Hippocampal formation (tissue), 2 donors: ENCODE measurements at regions not wholly inside any gene's neighbourhood (a gene's known extent, or its start where the extent isn't known, plus 50 kb on each side); places are given as distances from the start of the nearest gene placed in this dataset.
"Not testable (repeated sequence)": the region's sequence is repeated elsewhere in the genome, so short reads cannot be mapped to it uniquely, and the experiment has no call there.

Source experiments
- DNase-seq, 2 donors: peaks; one replicate each; lab custom pipeline; 2025; lab: John Stamatoyannopoulos, UW

GRCh38 chrX:116290359-116290758 lies 119.8 kb downstream of the AGTR2 start:
- DNase-seq = no peak

GRCh38 chrX:116292183-116292582 lies 121.6 kb downstream of the AGTR2 start:
- DNase-seq = no peak

DNA sequence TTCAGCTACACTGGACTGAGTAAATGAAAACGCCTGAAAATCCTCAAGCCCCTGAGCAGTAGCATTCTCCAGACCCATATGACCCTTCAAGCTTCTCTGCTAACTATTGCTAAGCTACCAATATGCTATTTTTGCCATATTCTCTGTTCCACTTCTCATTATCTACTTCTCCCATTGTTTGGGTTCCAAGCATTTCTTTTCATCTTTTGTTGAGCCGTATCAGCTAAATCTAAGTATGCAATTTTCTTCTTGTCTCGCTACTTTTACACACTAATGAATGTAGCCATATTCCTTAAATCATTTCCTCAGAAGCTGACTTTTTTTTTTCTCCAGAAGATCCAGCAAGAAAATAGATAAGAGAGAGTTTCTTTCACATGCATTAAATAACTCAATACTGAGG lies 128.4 kb downstream of the AGTR2 start:
- DNase-seq = no peak

DNA sequence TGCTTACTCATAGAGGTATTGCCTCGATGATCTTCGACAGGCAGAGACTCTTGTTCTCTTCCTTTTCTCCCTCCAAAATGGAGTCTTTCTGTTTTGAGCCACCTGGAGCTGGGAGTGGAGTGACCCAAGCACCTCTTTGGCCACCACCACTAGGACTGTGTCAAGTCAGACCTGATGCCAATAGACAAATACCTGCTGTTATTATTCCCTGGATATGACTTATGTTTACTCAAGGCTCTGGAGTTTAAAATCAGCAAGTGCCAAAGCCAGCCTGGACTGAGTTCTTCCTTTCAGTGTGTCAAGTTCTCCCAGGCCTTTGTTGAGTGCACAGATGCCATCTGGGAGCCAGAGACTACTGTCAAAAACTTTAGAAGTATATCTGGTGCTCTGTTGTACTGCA lies 130.2 kb upstream of the SLC6A14 start:
- DNase-seq = no peak

- DNase-seq = peak in 1 of 2 donors; percentile 16
Observed at GRCh38 chrX:116317409-116317808, 119.0 kb upstream of the SLC6A14 start.

DNA sequence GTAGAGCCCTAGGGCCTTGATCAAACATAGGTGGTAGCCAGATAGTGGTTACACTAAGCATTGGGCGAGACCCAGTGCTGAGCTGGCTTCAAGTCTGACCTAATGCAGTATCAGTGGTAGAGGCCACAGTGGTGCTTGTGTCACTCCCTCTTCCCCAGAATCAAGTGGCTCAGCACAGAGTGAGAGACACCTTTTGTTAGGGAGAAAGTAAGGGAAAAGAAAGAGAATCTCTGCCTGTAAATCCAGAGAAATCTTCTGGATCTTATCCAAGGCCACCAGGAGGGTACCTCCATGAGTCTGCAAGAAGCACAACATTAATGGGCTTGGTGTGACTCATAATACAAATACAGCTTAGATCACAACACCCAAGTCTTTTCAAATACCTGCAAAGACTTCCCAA lies 117.7 kb upstream of the SLC6A14 start:
- DNase-seq = no peak

DNA sequence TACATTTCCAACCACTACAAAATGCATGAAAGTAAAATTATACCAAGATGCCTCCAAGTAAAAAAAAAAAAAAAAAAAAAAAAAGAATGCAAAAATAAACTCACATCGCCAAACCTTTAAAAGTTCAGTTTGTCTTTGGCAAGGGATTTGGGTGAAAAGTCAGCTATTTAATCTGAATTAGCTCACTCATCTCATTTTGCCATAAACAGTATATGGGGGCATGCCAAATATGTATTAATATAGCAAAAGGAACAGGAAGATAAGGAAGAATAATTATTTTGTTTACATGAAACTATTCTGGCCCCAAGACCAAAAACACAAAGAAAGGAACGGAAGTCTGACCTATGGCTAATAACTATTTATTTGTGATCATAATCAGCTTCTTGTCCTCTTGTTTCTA lies 114.7 kb upstream of the SLC6A14 start:
- no peak for DNase-seq

DNA sequence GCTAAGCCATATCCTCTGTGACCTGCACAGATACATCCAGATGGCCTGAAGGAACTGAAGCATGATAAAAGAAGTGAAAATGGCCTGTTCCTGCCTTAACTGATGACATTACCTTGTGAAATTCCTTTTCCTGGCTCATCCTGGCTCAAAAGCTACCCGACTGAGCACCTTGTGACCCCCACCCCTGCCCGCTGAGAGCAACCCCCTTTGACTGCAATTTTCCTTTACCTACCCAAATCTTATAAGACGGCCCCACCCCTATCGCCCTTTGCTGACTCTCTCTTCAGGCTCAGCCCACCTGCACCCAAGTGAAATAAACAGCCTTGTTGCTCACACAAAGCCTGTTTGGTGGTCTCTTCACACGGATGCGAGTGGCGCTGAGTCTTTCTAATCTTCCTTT lies 104.4 kb upstream of the SLC6A14 start:
- not testable (repeated sequence) for DNase-seq

GRCh38 chrX:116334797-116335196 lies 101.6 kb upstream of the SLC6A14 start:
- DNase-seq = not testable (repeated sequence)

DNA sequence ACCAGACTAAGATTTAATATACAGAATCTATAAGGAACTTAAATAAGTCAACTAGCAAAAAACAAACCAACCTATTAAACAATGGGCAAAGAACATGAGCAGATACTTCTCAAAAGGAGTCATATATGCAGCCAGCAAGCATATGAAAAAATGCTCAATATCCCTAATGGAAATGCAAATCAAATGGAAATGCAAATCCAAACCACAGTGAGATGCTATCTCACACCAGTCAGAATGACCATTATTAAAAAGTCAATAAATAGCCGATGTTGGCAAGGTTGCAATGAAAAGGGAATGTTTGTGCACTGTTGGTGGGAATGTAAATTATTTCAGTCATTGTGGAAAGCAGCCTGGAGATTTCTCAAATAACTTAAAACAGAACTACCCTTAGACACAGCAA lies 97.0 kb upstream of the SLC6A14 start:
- no peak for DNase-seq

DNA sequence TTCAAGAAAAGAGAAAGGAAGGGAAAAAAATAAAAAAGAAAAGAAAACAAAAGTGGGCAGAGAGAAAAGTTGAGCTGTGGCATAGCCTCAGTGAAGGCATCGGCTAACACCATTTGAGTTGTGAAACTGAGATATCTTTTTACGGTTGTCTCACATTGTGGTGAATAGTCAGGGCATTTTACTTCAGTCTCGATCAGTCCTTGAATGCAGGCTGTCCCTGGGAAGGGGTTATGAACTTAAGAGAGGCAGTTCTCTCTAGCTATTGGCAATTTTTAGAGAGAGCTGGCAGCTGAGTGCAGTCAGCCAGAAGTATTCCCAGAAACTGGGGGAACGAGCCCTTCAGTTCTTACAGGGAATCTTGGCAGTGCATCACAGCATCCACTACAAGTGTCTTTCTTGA lies 93.5 kb upstream of the SLC6A14 start:
- no peak for DNase-seq

GRCh38 chrX:116345958-116346357 lies 90.4 kb upstream of the SLC6A14 start:
- no peak for DNase-seq

- DNase-seq = no peak
Observed at GRCh38 chrX:116357329-116357728, 79.1 kb upstream of the SLC6A14 start.

DNA sequence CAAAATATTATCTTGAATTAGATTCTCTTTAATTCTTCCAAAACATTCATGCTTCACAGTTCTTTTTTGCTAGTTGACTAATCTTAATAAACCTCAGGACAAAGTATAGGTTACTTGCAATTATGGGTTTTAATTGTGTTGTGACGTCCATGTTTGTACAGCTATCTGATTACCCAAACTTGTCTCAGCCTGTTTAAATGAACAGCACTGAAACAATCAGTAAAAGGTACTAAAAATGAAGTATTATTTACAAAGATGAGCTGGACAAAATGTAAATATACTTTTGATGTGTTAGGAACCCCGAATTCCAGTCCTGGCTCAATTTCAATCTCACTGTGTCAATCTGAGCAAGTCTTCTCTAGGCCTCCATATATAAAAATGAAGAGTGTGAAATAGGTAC lies 57.4 kb upstream of the SLC6A14 start:
- DNase-seq = no peak

DNA sequence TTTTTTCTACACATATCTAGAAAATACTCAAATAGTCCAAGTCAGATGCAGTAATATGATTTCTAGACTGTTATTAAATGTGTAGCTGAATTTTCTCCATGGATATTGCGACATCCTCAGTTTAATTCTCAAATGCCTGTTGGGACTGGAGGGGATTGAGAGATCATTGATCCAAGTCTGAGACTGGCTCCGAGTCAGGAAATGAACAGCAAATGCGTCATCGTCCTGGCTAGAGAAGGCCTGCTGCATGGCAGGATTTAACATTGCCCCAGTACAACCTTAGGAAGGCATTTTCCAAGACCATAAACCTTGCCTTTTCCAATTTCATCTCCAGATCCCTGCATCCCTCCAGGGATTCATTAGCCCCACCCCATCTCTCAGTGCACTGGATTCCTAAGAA lies 56.6 kb upstream of the SLC6A14 start:
- no peak for DNase-seq

DNA sequence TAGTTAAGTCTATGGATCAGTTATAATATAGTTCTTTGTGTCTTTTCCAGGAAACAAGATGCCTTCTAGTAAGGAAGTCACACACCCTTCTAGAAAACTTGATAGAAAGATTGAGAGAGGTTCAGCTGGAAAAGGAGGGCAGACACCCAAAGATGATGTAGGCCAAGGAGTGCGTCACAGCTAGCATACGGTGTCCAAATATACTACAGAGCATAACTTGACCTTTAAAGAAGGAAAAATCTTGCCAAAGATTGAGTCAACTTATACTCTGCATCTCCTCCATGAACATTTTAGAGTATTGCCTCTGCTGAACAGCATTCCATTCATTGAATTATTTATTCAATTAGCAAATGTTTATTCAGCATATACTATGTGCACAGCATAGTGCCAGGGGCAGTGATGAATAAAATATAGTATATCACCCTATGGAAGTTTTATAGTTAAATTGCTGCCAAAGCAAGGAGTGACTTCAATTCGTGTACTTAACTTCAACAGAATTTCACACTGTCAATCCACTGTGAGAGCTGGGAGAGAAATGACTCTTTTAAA lies 51.9 kb upstream of the SLC6A14 start:
- DNase-seq = no peak
